ENCODE measurements at regions not wholly inside any gene's neighbourhood (a gene's known extent, or its start where the extent isn't known, plus 50 kb on each side); places are given as distances from the start of the nearest gene placed in this dataset.

- no peaks in the 10 kb centered on the region for H3K27me3 ChIP-seq
- no peaks in the 10 kb centered on the region for H3K4me1 ChIP-seq
- no peaks in the 10 kb centered on the region for H3K9me3 ChIP-seq
- TF ChIP-seq CTCF (IDR thresholded peaks at IDR 0.05 in 4 of 5, conservative IDR thresholded peaks at IDR 0.05 in 1 of 5): no peak
- TF ChIP-seq POLR2A (IDR thresholded peaks at IDR 0.05): no peak
- H3K4me3 ChIP-seq: no peak overlapping the region
- intact Hi-C loops (cut with DNase I; ENCODE audit: low total_unique reads): no loop called here
- ATAC-seq: no peak
- H3K27ac ChIP-seq: no peak overlapping the region
- DNase-seq: no peak
- in situ Hi-C loops (cut with MboI; ENCODE audit: low sequenced_read_pairs in 4 of 4): no loop called here
- no peaks in the 10 kb centered on the region for H3K36me3 ChIP-seq
These were observed 552.2 kb upstream of the AMELY start for GRCh38 chrY:7463711-7464110.

GRCh38 chrY:7463196-7463595 lies 551.6 kb upstream of the AMELY start:
- TF ChIP-seq CTCF (IDR thresholded peaks at IDR 0.05 in 4 of 5, conservative IDR thresholded peaks at IDR 0.05 in 1 of 5) (no peak), POLR2A (IDR thresholded peaks at IDR 0.05) (no peak)

GRCh38 chrY:7462657-7463056 lies 551.1 kb upstream of the AMELY start:
- Histone ChIP-seq H3K9me3 (no peaks in the 10 kb centered on the region), H3K27me3 (no peaks in the 10 kb centered on the region), H3K4me1 (no peaks in the 10 kb centered on the region), H3K27ac (no peak overlapping the region), H3K36me3 (no peaks in the 10 kb centered on the region), H3K4me3 (no peak overlapping the region)
- in situ Hi-C loops (cut with MboI; ENCODE audit: low sequenced_read_pairs in 4 of 4) (no loop called here), intact Hi-C loops (cut with DNase I; ENCODE audit: low total_unique reads) (no loop called here)
- ATAC-seq: no peak
- no peak for DNase-seq
- TF ChIP-seq POLR2A (IDR thresholded peaks at IDR 0.05) (no peak), CTCF (IDR thresholded peaks at IDR 0.05 in 4 of 5, conservative IDR thresholded peaks at IDR 0.05 in 1 of 5) (no peak)

More at GRCh38 chrY:7463196-7463595, 551.6 kb upstream of the AMELY start:
- Histone ChIP-seq H3K27ac (no peak overlapping the region), H3K4me3 (no peak overlapping the region), H3K4me1 (no peaks in the 10 kb centered on the region), H3K9me3 (no peaks in the 10 kb centered on the region), H3K27me3 (no peaks in the 10 kb centered on the region), H3K36me3 (no peaks in the 10 kb centered on the region)
- DNase-seq (no peak), ATAC-seq (no peak)
- intact Hi-C loops (cut with DNase I; ENCODE audit: low total_unique reads): no loop called here
- in situ Hi-C loops (cut with MboI; ENCODE audit: low sequenced_read_pairs in 4 of 4): no loop called here

- H3K36me3 ChIP-seq: no peaks in the 10 kb centered on the region
- in situ Hi-C loops (cut with MboI; ENCODE audit: low sequenced_read_pairs in 4 of 4) (no loop called here), intact Hi-C loops (cut with DNase I; ENCODE audit: low total_unique reads) (no loop called here)
- no peaks in the 10 kb centered on the region for H3K9me3 ChIP-seq
- H3K27me3 ChIP-seq: no peaks in the 10 kb centered on the region
- H3K4me3 ChIP-seq: no peak overlapping the region
- no peak for ATAC-seq
- H3K4me1 ChIP-seq: no peaks in the 10 kb centered on the region
- TF ChIP-seq POLR2A (IDR thresholded peaks at IDR 0.05) (no peak), CTCF (IDR thresholded peaks at IDR 0.05 in 4 of 5, conservative IDR thresholded peaks at IDR 0.05 in 1 of 5) (no peak)
- H3K27ac ChIP-seq: no peak overlapping the region
- DNase-seq: no peak
These were observed 550.4 kb upstream of the AMELY start for GRCh38 chrY:7461873-7462525.

- Histone ChIP-seq H3K27me3 (no peaks in the 10 kb centered on the region), H3K36me3 (no peaks in the 10 kb centered on the region), H3K4me3 (no peak overlapping the region), H3K27ac (no peak overlapping the region), H3K4me1 (no peaks in the 10 kb centered on the region), H3K9me3 (no peaks in the 10 kb centered on the region)
- intact Hi-C loops (cut with DNase I; ENCODE audit: low total_unique reads): no loop called here
- DNase-seq (no peak), ATAC-seq (no peak)
- in situ Hi-C loops (cut with MboI; ENCODE audit: low sequenced_read_pairs in 4 of 4): no loop called here
- TF ChIP-seq CTCF (IDR thresholded peaks at IDR 0.05 in 4 of 5, conservative IDR thresholded peaks at IDR 0.05 in 1 of 5): no peak
- TF ChIP-seq POLR2A (IDR thresholded peaks at IDR 0.05): no peak
These were observed 548.2 kb upstream of the AMELY start for GRCh38 chrY:7459802-7460201.
